Nephron (organoid): ENCODE measurements at regions not wholly inside any gene's neighbourhood (a gene's known extent, or its start where the extent isn't known, plus 50 kb on each side); places are given as distances from the start of the nearest gene placed in this dataset.

Source experiments
- H3K27ac Mint-ChIP-seq, 3 experiments: 2 replicates each; pipeline ENCODE4 v1.8.0; 2020; ENCODE audit warnings: mixed read lengths in 3 of 3, mild to moderate bottlenecking in 2 of 3, moderate library complexity in 1 of 3
- H3K27me3 Mint-ChIP-seq: 2 replicates; pipeline ENCODE4 v1.8.0; 2021; ENCODE audit warnings: low read depth, mild to moderate bottlenecking, moderate library complexity, mixed read lengths
- H3K36me3 Mint-ChIP-seq: 2 replicates; pipeline ENCODE4 v1.8.0; 2020; ENCODE audit warnings: low read depth, mixed read lengths
- H3K4me1 Mint-ChIP-seq: 2 replicates; pipeline ENCODE4 v1.8.0; 2020; ENCODE audit warnings: mixed read lengths
- H3K4me3 Mint-ChIP-seq, 3 experiments: 2 replicates each; pipeline ENCODE4 v1.8.0; 2020; ENCODE audit warnings: mild to moderate bottlenecking in 3 of 3, mixed read lengths in 3 of 3, moderate library complexity in 2 of 3
- H3K9me3 Mint-ChIP-seq: 2 replicates; pipeline ENCODE4 v1.8.0; 2020; ENCODE audit warnings: mixed read lengths
- CTCF ChIP-seq, 3 experiments: fragments of 200-600 bp; sonication (generic); IDR thresholded peaks; one replicate each; pipeline ENCODE4 v1.5.0; 2021; ENCODE audit warnings: antibody characterized with exemption in 3 of 3; ENCODE audit not compliant: unreplicated experiment in 3 of 3

DNA sequence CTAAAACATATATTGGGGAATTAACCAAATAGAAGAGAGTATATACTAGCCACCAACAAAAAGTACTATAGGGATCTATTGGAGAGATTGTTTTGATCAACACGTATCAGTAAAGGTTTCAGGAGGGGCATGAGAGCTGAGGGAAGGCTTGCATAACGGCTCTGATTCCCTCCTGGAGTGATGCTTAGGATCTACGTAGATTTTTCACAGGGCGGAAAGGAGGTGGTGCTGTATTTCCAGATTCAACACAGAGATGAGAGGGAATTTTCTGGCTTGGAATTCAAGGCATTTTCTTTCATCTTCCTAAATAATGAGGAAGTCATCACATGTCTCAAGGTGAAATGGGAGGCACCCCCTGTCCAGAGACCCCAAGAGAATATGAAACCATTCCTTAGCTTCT is 443.8 kb downstream of the CMPK2 start:
- Mint-ChIP-seq H3K27ac (no peak overlapping the region), H3K9me3 (no peaks in the 10 kb centered on the region), H3K4me1 (peaks cover 9% of the 10 kb centered on the region), H3K36me3 (no peaks in the 10 kb centered on the region), H3K4me3 (no peak overlapping the region), H3K27me3 (no peaks in the 10 kb centered on the region)
- no peak for TF ChIP-seq CTCF (IDR thresholded peaks at IDR 0.05; ENCODE audit: unreplicated experiment in 3 of 3)

GRCh38 chr2:6423157-6423556 is 442.6 kb downstream of the CMPK2 start:
- H3K36me3 Mint-ChIP-seq, result no peaks in the 10 kb centered on the region
- H3K9me3 Mint-ChIP-seq, result peaks cover 5% of the 10 kb centered on the region
- peak overlapping the region in 1 of 3 experiments; percentile 17 for H3K27ac Mint-ChIP-seq
- H3K27me3 Mint-ChIP-seq, result no peaks in the 10 kb centered on the region
- H3K4me3 Mint-ChIP-seq, result no peak overlapping the region
- peaks cover 9% of the 10 kb centered on the region for H3K4me1 Mint-ChIP-seq
- no peak for TF ChIP-seq CTCF (IDR thresholded peaks at IDR 0.05; ENCODE audit: unreplicated experiment in 3 of 3)

DNA sequence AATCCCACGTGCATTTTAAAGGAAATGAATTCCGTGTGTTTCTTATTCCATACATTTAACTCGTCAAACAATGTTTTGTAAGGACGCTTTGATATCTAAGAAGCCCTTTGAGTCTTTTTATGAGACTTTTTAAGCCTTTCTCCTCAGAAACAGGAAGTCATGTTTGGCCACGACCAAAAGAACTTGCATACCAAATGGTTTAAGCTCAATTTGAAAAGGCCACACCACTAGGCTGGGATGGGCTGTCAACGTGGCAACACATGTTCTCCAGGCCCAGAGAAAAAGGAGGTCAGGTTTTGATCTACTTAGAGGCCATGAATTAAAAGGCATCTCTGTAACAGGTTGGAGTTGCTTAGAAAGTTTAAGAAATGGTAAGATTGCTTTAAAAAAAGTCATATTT is 441.8 kb downstream of the CMPK2 start:
- no peaks in the 10 kb centered on the region for H3K36me3 Mint-ChIP-seq
- H3K9me3 Mint-ChIP-seq, result peaks cover 5% of the 10 kb centered on the region
- peaks cover 9% of the 10 kb centered on the region for H3K4me1 Mint-ChIP-seq
- no peak for TF ChIP-seq CTCF (IDR thresholded peaks at IDR 0.05; ENCODE audit: unreplicated experiment in 3 of 3)
- no peak overlapping the region for H3K4me3 Mint-ChIP-seq
- peak overlapping the region in 1 of 3 experiments; percentile 58 for H3K27ac Mint-ChIP-seq
- no peaks in the 10 kb centered on the region for H3K27me3 Mint-ChIP-seq

DNA sequence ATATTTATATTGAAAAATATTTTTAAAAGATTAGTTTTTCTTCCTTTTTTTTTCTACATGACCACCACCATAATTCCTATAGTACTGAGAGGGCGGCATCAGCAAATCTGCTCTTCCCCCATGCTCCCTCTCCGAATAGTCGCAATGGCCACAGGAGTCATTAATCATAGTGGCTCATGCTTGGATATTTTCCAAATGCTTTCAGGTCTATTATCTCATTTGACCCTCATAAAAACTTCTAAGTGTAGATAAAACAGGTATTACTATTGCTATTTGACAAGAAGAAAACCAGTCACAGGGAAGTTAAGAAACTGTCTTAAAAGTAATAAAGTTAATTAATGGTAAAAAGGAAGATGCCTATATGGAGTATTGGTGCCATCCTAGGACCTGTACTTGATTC is 440.7 kb downstream of the CMPK2 start:
- Mint-ChIP-seq H3K9me3 (peaks cover 5% of the 10 kb centered on the region), H3K27me3 (no peaks in the 10 kb centered on the region), H3K4me3 (no peak overlapping the region), H3K27ac (no peak overlapping the region), H3K4me1 (peaks cover 9% of the 10 kb centered on the region), H3K36me3 (no peaks in the 10 kb centered on the region)
- TF ChIP-seq CTCF (IDR thresholded peaks at IDR 0.05; ENCODE audit: unreplicated experiment in 3 of 3), result no peak

DNA sequence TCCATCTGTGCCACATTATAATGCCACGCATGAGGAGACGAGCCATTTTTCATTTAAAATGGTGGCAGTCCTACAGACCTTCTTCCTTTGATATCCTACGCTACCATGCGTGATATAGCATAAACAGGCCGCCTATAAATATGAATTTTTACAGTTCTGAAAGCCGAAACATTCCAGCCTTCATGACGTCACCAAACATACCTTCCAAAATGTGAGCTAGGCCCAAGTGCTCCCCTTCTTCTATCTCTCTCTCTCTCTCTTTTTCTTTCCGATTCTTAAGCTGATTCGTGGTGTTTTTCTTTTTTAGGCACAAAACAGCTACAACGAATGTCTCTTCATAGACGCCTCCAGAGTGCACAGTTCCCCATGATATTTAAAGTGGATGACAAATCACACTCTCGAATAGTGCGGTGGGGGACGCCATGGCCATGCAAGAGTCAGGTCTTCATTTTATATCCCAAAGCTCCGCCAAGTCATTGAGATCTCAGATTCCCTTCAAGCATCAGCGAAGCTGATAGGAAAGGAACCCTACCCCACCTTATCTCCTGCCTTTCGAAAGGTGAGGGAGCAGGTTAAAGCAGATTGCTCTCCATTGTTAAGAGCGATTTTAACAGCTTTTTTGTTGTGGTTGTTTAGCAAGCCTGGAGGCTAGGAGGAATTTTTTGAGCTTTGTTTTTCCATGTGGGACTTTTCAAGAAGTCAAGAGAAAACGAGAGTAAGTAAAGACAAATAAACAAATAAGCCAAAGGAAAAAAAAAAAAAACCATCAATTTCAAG is 436.3 kb downstream of the CMPK2 start:
- Mint-ChIP-seq H3K36me3 (no peaks in the 10 kb centered on the region), H3K27ac (no peak overlapping the region), H3K4me1 (peaks cover 3% of the 10 kb centered on the region), H3K27me3 (peaks cover 7% of the 10 kb centered on the region), H3K4me3 (no peak overlapping the region), H3K9me3 (peaks cover 5% of the 10 kb centered on the region)
- TF ChIP-seq CTCF (IDR thresholded peaks at IDR 0.05; ENCODE audit: unreplicated experiment in 3 of 3), result no peak

- H3K9me3 Mint-ChIP-seq, result no peaks in the 10 kb centered on the region
- no peaks in the 10 kb centered on the region for H3K36me3 Mint-ChIP-seq
- no peak overlapping the region for H3K27ac Mint-ChIP-seq
- TF ChIP-seq CTCF (IDR thresholded peaks at IDR 0.05; ENCODE audit: unreplicated experiment in 3 of 3), result no peak
- H3K4me3 Mint-ChIP-seq, result no peak overlapping the region
- H3K27me3 Mint-ChIP-seq, result peaks cover 9% of the 10 kb centered on the region
- H3K4me1 Mint-ChIP-seq, result no peaks in the 10 kb centered on the region
Measured at GRCh38 chr2:6434438-6434837, 431.3 kb downstream of the CMPK2 start.
